PC-9 (cell line): ENCODE measurements at regions not wholly inside any gene's neighbourhood (a gene's known extent, or its start where the extent isn't known, plus 50 kb on each side); places are given as distances from the start of the nearest gene placed in this dataset.

Experiments used
- BruUV-seq: library from RNA; stranded (reverse); fragments of 400-500 nt; replicated peaks from 2 replicates; lab custom pipeline; 2021; lab: Mats Ljungman, UMichigan
- CTCF ChIA-PET: fragments of 300-600 bp; sonication (Branson Sonifier 250); formaldehyde crosslinking; loops from one replicate; lab custom pipeline; 2022; ENCODE audit warnings: antibody characterized with exemption; lab: Charles Lee
- POLR2A ChIA-PET: fragments of 300-600 bp; sonication (Branson Sonifier 250); formaldehyde crosslinking; loops from one replicate; lab custom pipeline; 2022; ENCODE audit warnings: antibody characterized with exemption; ENCODE audit not compliant: unreplicated experiment; lab: Charles Lee
- DNase-seq, 2 experiments: peaks; one replicate each; pipeline versions ENCODE4 v3.0.0 to v3.0.0-alpha.2; 2015 to 2022; ENCODE audit warnings: mixed read lengths in 1 of 2
- H2AFZ ChIP-seq: fragments of 200-600 bp; sonication (generic); 2 replicates; pipeline ENCODE4 v1.8.1; 2017; ENCODE audit warnings: antibody characterized with exemption
- H3F3A ChIP-seq: fragments of 200-600 bp; sonication (generic); 2 replicates; pipeline ENCODE4 v1.8.1; 2017; ENCODE audit warnings: antibody characterized with exemption, mild to moderate bottlenecking, low read depth; ENCODE audit not compliant: insufficient read depth
- H3K27ac ChIP-seq: fragments of 200-600 bp; sonication (generic); 2 replicates; pipeline ENCODE4 v1.6.1; 2016; ENCODE audit warnings: mixed run types
- H3K27me3 ChIP-seq: fragments of 200-600 bp; sonication (generic); 2 replicates; pipeline ENCODE4 v1.6.1; 2016; ENCODE audit warnings: low read depth, mixed run types; ENCODE audit not compliant: insufficient read depth
- H3K36me3 ChIP-seq: fragments of 200-600 bp; sonication (generic); 2 replicates; pipeline ENCODE4 v1.6.1; 2016; ENCODE audit warnings: low read depth, mixed run types
- H3K4me1 ChIP-seq: fragments of 200-600 bp; sonication (generic); replicated peaks from 2 replicates; pipeline ENCODE4 v1.6.1; 2016; ENCODE audit warnings: mixed run types; ENCODE audit not compliant: insufficient read depth
- H3K4me2 ChIP-seq: fragments of 200-600 bp; sonication (generic); 2 replicates; pipeline ENCODE4 v1.6.1; 2017; ENCODE audit warnings: mixed run types
- H3K4me3 ChIP-seq: fragments of 200-600 bp; sonication (generic); 2 replicates; pipeline ENCODE4 v1.6.1; 2016; ENCODE audit warnings: mixed run types
- H3K79me2 ChIP-seq: fragments of 200-600 bp; sonication (generic); 2 replicates; pipeline ENCODE4 v1.6.1; 2017; ENCODE audit warnings: low read depth, mixed run types
- H3K9me2 ChIP-seq: fragments of 200-600 bp; sonication (generic); 2 replicates; pipeline ENCODE4 v1.8.1; 2017; ENCODE audit warnings: mild to moderate bottlenecking; ENCODE audit not compliant: insufficient read depth
- H3K9me3 ChIP-seq: fragments of 200-600 bp; sonication (generic); 2 replicates; pipeline ENCODE4 v1.8.1; 2016; ENCODE audit warnings: low read depth; ENCODE audit not compliant: insufficient read depth
- H4K20me1 ChIP-seq: fragments of 200-600 bp; sonication (generic); 2 replicates; pipeline ENCODE4 v1.8.1; 2017; ENCODE audit not compliant: insufficient read depth
- EZH2 ChIP-seq: fragments of 200-600 bp; sonication (generic); IDR thresholded peaks from 2 replicates; pipeline ENCODE4 v1.8.0; 2017; ENCODE audit warnings: antibody characterized with exemption, low read depth
- intact Hi-C: fragments of 100-400 bp; cut with micrococcal nuclease; formaldehyde crosslinking; loops from one replicate; pipeline ENCODE4 v1.10.0; 2022; ENCODE audit not compliant: unreplicated experiment
- TF ChIP-seq, protein P1 (sequence below): fragments of 200-600 bp; sonication (generic); conservative IDR thresholded peaks from 2 replicates; pipeline ENCODE4 v1.6.1; 2017; ENCODE audit warnings: mixed run types, antibody characterized with exemption, mild to moderate bottlenecking, moderate library complexity

DNA sequence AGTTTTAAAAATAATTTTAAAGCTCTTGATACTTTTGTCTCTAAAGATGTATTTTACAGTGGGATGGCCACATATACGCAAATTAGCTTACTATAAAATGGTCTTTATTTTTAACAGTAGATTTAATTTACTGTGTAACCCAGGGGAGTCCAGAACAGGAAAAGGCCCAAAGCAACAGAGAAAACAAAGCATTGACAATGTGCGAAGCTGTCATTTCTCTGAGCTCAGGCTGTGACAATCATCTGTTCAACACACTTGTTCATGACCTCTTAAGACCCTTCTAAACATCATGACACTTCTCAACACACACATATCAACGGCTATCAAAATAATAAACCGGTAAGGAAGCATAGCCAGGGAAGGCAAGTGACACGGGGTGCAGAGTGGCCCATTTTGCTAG lies 499.6 kb upstream of the MPDZ start:
- CTCF ChIA-PET = no interaction called here
- POLR2A ChIA-PET = no interaction called here

DNA sequence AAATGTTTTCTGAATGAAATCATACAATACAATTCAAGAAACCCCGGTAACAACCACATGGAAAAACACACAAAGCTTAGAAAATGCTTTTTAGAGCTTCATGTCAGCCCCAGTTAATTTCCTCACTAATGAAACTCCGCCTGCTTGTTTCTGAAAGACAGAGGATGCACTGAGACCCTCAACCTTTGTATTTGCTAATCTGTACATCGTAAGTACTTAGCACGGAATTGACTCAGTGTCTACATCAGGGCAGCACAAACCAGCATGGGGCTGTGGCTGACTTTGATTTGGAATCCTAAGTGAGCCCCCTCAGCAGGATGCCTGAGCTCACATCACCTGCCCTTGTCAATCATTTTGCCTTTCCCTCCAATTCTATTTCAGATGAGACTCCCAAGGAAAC lies 499.1 kb upstream of the MPDZ start:
- POLR2A ChIA-PET = no interaction called here
- no peak for DNase-seq
- no peaks in the 10 kb centered on the region for H3K36me3 ChIP-seq
- H3F3A ChIP-seq = no peaks in the 10 kb centered on the region
- no TSS peak for BruUV-seq
- CTCF ChIA-PET = no interaction called here
- H3K79me2 ChIP-seq = no peaks in the 10 kb centered on the region
- intact Hi-C loops = no loop called here
- no peak overlapping the region for H2AFZ ChIP-seq
- no peak overlapping the region for H3K27ac ChIP-seq
- H3K4me2 ChIP-seq = no peak overlapping the region
- H3K27me3 ChIP-seq = no peaks in the 10 kb centered on the region
- no peaks in the 10 kb centered on the region for H3K9me3 ChIP-seq
- no peaks in the 10 kb centered on the region for H4K20me1 ChIP-seq
- H3K4me1 ChIP-seq = no peaks in the 10 kb centered on the region
- H3K4me3 ChIP-seq = no peak overlapping the region
- H3K9me2 ChIP-seq = no peaks in the 10 kb centered on the region
- TF ChIP-seq, protein P1, sequence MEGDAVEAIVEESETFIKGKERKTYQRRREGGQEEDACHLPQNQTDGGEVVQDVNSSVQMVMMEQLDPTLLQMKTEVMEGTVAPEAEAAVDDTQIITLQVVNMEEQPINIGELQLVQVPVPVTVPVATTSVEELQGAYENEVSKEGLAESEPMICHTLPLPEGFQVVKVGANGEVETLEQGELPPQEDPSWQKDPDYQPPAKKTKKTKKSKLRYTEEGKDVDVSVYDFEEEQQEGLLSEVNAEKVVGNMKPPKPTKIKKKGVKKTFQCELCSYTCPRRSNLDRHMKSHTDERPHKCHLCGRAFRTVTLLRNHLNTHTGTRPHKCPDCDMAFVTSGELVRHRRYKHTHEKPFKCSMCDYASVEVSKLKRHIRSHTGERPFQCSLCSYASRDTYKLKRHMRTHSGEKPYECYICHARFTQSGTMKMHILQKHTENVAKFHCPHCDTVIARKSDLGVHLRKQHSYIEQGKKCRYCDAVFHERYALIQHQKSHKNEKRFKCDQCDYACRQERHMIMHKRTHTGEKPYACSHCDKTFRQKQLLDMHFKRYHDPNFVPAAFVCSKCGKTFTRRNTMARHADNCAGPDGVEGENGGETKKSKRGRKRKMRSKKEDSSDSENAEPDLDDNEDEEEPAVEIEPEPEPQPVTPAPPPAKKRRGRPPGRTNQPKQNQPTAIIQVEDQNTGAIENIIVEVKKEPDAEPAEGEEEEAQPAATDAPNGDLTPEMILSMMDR = no peak
- TF ChIP-seq EZH2 = no peak

More for the DNA sequence above, 499.6 kb upstream of the MPDZ start:
- no peaks in the 10 kb centered on the region for H4K20me1 ChIP-seq
- no peaks in the 10 kb centered on the region for H3K9me2 ChIP-seq
- no peaks in the 10 kb centered on the region for H3K9me3 ChIP-seq
- DNase-seq = no peak
- intact Hi-C loops = no loop called here
- TF ChIP-seq, protein P1 = no peak
- no peak for TF ChIP-seq EZH2
- H3K27me3 ChIP-seq = no peaks in the 10 kb centered on the region
- H3F3A ChIP-seq = no peaks in the 10 kb centered on the region
- H3K4me3 ChIP-seq = no peak overlapping the region
- no peaks in the 10 kb centered on the region for H3K36me3 ChIP-seq
- BruUV-seq = no TSS peak
- H2AFZ ChIP-seq = no peak overlapping the region
- H3K4me1 ChIP-seq = no peaks in the 10 kb centered on the region
- no peak overlapping the region for H3K4me2 ChIP-seq
- no peak overlapping the region for H3K27ac ChIP-seq
- H3K79me2 ChIP-seq = no peaks in the 10 kb centered on the region

DNA sequence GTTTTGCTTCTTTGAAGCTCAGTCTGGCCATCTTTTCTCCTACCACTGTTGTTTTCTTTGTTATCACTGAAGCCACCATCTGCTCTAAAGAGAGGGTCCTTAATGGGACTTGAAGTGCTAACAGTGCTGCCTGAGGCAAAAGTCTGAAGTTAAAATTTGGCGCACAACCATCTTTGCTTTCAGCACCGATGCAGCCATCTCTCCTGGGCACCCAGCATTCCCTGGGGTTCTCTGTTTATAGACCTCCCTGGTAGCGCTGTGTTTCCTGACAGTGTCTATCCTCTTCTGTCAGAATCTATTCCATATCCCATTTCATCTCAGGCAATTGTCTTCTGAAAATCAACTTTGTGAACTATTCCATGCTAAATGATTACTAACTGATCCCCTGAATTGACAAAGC lies 491.5 kb upstream of the MPDZ start:
- Histone ChIP-seq H3K9me2 (no peaks in the 10 kb centered on the region), H2AFZ (no peak overlapping the region), H3K36me3 (no peaks in the 10 kb centered on the region), H3K4me3 (no peak overlapping the region), H3F3A (no peaks in the 10 kb centered on the region), H3K9me3 (no peaks in the 10 kb centered on the region), H3K4me1 (no peaks in the 10 kb centered on the region), H3K27me3 (no peaks in the 10 kb centered on the region), H4K20me1 (no peaks in the 10 kb centered on the region), H3K27ac (no peak overlapping the region), H3K79me2 (no peaks in the 10 kb centered on the region), H3K4me2 (no peak overlapping the region)
- ChIA-PET CTCF (no interaction called here), POLR2A (no interaction called here)
- intact Hi-C loops = no loop called here
- TF ChIP-seq EZH2 = no peak
- TF ChIP-seq, protein P1 = no peak
- BruUV-seq = no TSS peak
- DNase-seq = no peak
